NOMO-1 treated with DMSO at 0.1 percent for 48 hours (cell line): ENCODE measurements at regions not wholly inside any gene's neighbourhood (a gene's known extent, or its start where the extent isn't known, plus 50 kb on each side); places are given as distances from the start of the nearest gene placed in this dataset.
"Not testable (repeated sequence)": the region's sequence is repeated elsewhere in the genome, so short reads cannot be mapped to it uniquely, and the experiment has no call there.

ENCODE experiments used
- DNase-seq: peaks from one replicate; lab custom pipeline; 2025; ENCODE audit not compliant: unreplicated experiment; lab: John Stamatoyannopoulos, UW

GRCh38 chr15:35693286-35693685, 147.3 kb upstream of the DPH6 start:
- DNase-seq: no peak

- no peak for DNase-seq
These were observed 147.9 kb upstream of the DPH6 start for GRCh38 chr15:35693886-35694285.

- DNase-seq: no peak
These were observed 149.0 kb upstream of the DPH6 start for GRCh38 chr15:35695003-35695402.

GRCh38 chr15:35696767-35697231, 150.8 kb upstream of the DPH6 start:
- no peak for DNase-seq

GRCh38 chr15:35697549-35698299, 151.8 kb upstream of the DPH6 start:
- DNase-seq: no peak

GRCh38 chr15:35698331-35698730, 152.4 kb upstream of the DPH6 start:
- no peak for DNase-seq

- no peak for DNase-seq
These were observed 153.1 kb upstream of the DPH6 start for GRCh38 chr15:35698966-35699575.

GRCh38 chr15:35700091-35700593, 154.2 kb upstream of the DPH6 start:
- DNase-seq: not testable (repeated sequence)

- no peak for DNase-seq
These were observed 155.6 kb upstream of the DPH6 start for GRCh38 chr15:35701402-35702046.

GRCh38 chr15:35702946-35703495, 157.1 kb upstream of the DPH6 start:
- no peak for DNase-seq

GRCh38 chr15:35705030-35705883, 159.3 kb upstream of the DPH6 start:
- DNase-seq: no peak

- no peak for DNase-seq
These were observed 160.1 kb upstream of the DPH6 start for GRCh38 chr15:35705884-35706585.

- DNase-seq: no peak
These were observed 167.0 kb upstream of the DPH6 start for GRCh38 chr15:35712956-35713355.

GRCh38 chr15:35713733-35714132, 167.8 kb upstream of the DPH6 start:
- DNase-seq: no peak

- no peak for DNase-seq
These were observed 171.8 kb upstream of the DPH6 start for GRCh38 chr15:35717721-35718120.

GRCh38 chr15:35720019-35720418, 174.1 kb upstream of the DPH6 start:
- DNase-seq: no peak

- no peak for DNase-seq
These were observed 175.0 kb upstream of the DPH6 start for GRCh38 chr15:35720984-35721383.

GRCh38 chr15:35721751-35722150, 175.8 kb upstream of the DPH6 start:
- DNase-seq: no peak

- DNase-seq: no peak
These were observed 176.5 kb upstream of the DPH6 start for GRCh38 chr15:35722501-35722900.
